GM10266 (cell line): ENCODE measurements at regions not wholly inside any gene's neighbourhood (a gene's known extent, or its start where the extent isn't known, plus 50 kb on each side); places are given as distances from the start of the nearest gene placed in this dataset.

Experiments used
- DNase-seq: peaks from one replicate; pipeline ENCODE4 v3.0.0; 2012; ENCODE audit errors: extremely low spot score
- CTCF ChIP-seq: IDR thresholded peaks from 2 replicates; pipeline ENCODE4 v1.5.1; 2012; ENCODE audit warnings: mild to moderate bottlenecking, low read depth; ENCODE audit not compliant: control insufficient read depth, insufficient read depth; ENCODE audit errors: missing control alignments

GRCh38 chr7:46738165-46738564 is 817.1 kb upstream of the IGFBP3 start:
- no peak for DNase-seq
- TF ChIP-seq CTCF: no peak

GRCh38 chr7:46725838-46726237 is 804.8 kb upstream of the IGFBP3 start:
- TF ChIP-seq CTCF: no peak
- DNase-seq: no peak

- no peak for TF ChIP-seq CTCF
- DNase-seq: no peak
Measured at GRCh38 chr7:46725136-46725535, 804.1 kb upstream of the IGFBP3 start.

GRCh38 chr7:46723742-46724141 is 802.7 kb upstream of the IGFBP3 start:
- TF ChIP-seq CTCF: no peak
- no peak for DNase-seq

- no peak for TF ChIP-seq CTCF
Measured at GRCh38 chr7:46723003-46723402, 801.9 kb upstream of the IGFBP3 start.

GRCh38 chr7:46720761-46721160 is 799.7 kb upstream of the IGFBP3 start:
- DNase-seq: no peak
- no peak for TF ChIP-seq CTCF

More at GRCh38 chr7:46723003-46723402, 801.9 kb upstream of the IGFBP3 start:
- no peak for DNase-seq

- TF ChIP-seq CTCF: no peak
- DNase-seq: no peak
Measured at GRCh38 chr7:46719616-46720015, 798.5 kb upstream of the IGFBP3 start.
